ENCODE measurements at regions not wholly inside any gene's neighbourhood (a gene's known extent, or its start where the extent isn't known, plus 50 kb on each side); places are given as distances from the start of the nearest gene placed in this dataset.

GRCh38 chr4:44118971-44119680 lies 329.5 kb downstream of the KCTD8 start:
- no peaks in the 10 kb centered on the region for H3K9me1 ChIP-seq (ENCODE audit: control insufficient read depth, insufficient read depth, low read length)
- ChIA-PET POLR2A (no interaction called here), CTCF (ENCODE audit: low intra/inter-chr PET ratio) (no interaction called here)
- BruUV-seq (replicated peaks) = no TSS peak
- H3K4me1 ChIP-seq (replicated peaks in 1 of 2; ENCODE audit: control insufficient read depth in 2 of 2, insufficient read depth in 2 of 2, low read length in 2 of 2) = no peaks in the 10 kb centered on the region
- 0% methylated on average over 3 of the region's 3 CpGs for WGBS (ENCODE audit: insufficient coverage, low coverage, missing lambda C conversion rate)
- intact Hi-C loops (cut with micrococcal nuclease) = no loop called here
- DNase-seq (ENCODE audit: extremely low read depth in 1 of 4, low spot score in 3 of 4) = no peak
- no peak overlapping the region for H3K4me3 ChIP-seq
- no peak overlapping the region for H3K27ac ChIP-seq (ENCODE audit: extremely low read depth, low read depth, low read length)
- H4K20me1 ChIP-seq (replicated peaks; ENCODE audit: control insufficient read depth, insufficient read depth, low read length) = no peaks in the 10 kb centered on the region
- no peaks in the 10 kb centered on the region for H3K79me2 ChIP-seq (ENCODE audit: control insufficient read depth, insufficient read depth, low read length)
- H3K27me3 ChIP-seq (ENCODE audit: control insufficient read depth in 2 of 2, insufficient read depth in 2 of 2, low read length in 2 of 2) = no peaks in the 10 kb centered on the region
- in situ Hi-C loops (cut with MboI) = no loop called here
- no peak for ATAC-seq
- no peak overlapping the region for H3K4me2 ChIP-seq (ENCODE audit: insufficient read depth, low read length)
- no peak overlapping the region for H3K9ac ChIP-seq (ENCODE audit: insufficient read depth in 1 of 2, low read depth in 2 of 2, low read length in 2 of 2)
- no peak for FAIRE-seq
- no peaks in the 10 kb centered on the region for H3K36me3 ChIP-seq (ENCODE audit: control insufficient read depth, insufficient read depth, low read length)
- TF ChIP-seq, protein P1, sequence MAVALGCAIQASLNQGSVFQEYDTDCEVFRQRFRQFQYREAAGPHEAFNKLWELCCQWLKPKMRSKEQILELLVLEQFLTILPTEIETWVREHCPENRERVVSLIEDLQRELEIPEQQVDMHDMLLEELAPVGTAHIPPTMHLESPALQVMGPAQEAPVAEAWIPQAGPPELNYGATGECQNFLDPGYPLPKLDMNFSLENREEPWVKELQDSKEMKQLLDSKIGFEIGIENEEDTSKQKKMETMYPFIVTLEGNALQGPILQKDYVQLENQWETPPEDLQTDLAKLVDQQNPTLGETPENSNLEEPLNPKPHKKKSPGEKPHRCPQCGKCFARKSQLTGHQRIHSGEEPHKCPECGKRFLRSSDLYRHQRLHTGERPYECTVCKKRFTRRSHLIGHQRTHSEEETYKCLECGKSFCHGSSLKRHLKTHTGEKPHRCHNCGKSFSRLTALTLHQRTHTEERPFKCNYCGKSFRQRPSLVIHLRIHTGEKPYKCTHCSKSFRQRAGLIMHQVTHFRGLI (CRISPR knock-in tag; IDR thresholded peaks at IDR 0.05) = no peak
- TF ChIP-seq FIP1L1 (IDR thresholded peaks at IDR 0.05; ENCODE audit: low read depth, low read length, poor library complexity, severe bottlenecking) (no peak), ZNF217 (CRISPR knock-in tag; IDR thresholded peaks at IDR 0.05) (no peak), MEF2A (IDR thresholded peaks at IDR 0.05; ENCODE audit: control insufficient read depth, low read depth, low read length) (no peak), ZFP30 (CRISPR knock-in tag; IDR thresholded peaks at IDR 0.05; ENCODE audit: borderline replicate concordance) (no peak), ZBTB34 (CRISPR knock-in tag; IDR thresholded peaks at IDR 0.05) (no peak), MTF1 (CRISPR knock-in tag; IDR thresholded peaks at IDR 0.05; ENCODE audit: borderline replicate concordance) (no peak), SAP30 (IDR thresholded peaks at IDR 0.05; ENCODE audit: borderline replicate concordance, insufficient read depth, low read depth, low read length, poor library complexity, severe bottlenecking) (no peak), FOXM1 (IDR thresholded peaks at IDR 0.05; ENCODE audit: low read depth) (no peak), FOXM1 (CRISPR knock-in tag; IDR thresholded peaks at IDR 0.05; ENCODE audit: low read depth) (no peak), ZBTB7A (IDR thresholded peaks at IDR 0.05; ENCODE audit: borderline replicate concordance, control insufficient read depth, low read depth, low read length) (no peak), MCM3 (IDR thresholded peaks at IDR 0.05) (no peak)
- peaks cover 2% of the 10 kb centered on the region; the same call in 1 of the 2 replicates for H3K9me3 ChIP-seq (replicated peaks; ENCODE audit: control insufficient read depth, insufficient read depth, low read depth, low read length)
- no peak overlapping the region for H2AFZ ChIP-seq (ENCODE audit: low read depth, low read length)
